HG02884 (cell line): ENCODE measurements at regions not wholly inside any gene's neighbourhood (a gene's known extent, or its start where the extent isn't known, plus 50 kb on each side); places are given as distances from the start of the nearest gene placed in this dataset.

Source experiments
- ATAC-seq: cut with Tn5 transposase; IDR thresholded peaks from one replicate; pipeline ENCODE4 v1.9.1; 2021; ENCODE audit warnings: mild to moderate bottlenecking, moderate library complexity; ENCODE audit not compliant: unreplicated experiment

DNA sequence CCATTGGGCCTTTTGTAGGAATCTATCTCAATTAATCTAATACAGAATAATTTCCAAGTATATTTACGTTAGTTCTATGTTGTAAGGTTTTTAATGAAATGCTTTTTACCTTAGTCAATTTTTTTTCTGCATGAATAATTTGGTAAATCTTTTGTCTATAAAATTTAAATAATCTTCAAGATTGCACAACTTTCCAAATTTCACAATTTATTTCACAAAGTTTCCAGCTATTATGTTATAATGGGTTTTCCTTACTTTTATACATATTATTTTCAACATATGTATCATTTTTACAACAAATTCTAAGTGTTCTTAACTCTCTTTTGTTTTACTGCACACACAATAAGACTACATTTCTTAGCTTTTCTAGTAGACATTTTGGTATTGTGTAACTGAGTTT is 470.7 kb downstream of the ETV1 start:
- no peak for ATAC-seq

- no peak for ATAC-seq
Observed at GRCh38 chr7:13524076-13524475, 465.4 kb downstream of the ETV1 start.

- ATAC-seq, result no peak
Observed at GRCh38 chr7:13532028-13532753, 457.3 kb downstream of the ETV1 start.

GRCh38 chr7:13538669-13539068 is 450.8 kb downstream of the ETV1 start:
- no peak for ATAC-seq

GRCh38 chr7:13540429-13540828 is 449.0 kb downstream of the ETV1 start:
- ATAC-seq, result no peak

DNA sequence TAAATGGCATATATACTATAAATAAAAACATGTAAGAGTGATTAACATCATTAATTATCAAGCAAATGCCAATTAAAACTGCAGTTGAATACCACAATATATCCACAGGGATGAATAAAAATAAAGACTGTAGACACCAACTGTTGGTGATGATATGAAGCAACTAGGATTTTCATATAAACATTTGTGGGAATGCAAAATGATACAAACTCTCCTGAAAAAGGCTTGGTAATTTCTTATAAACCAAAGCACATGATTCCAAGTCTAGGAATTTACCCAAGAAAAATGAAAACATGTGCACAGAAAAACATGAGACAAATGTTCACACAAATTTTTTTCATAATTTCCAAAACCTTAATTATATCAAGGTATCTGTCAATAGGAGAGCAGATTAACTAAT is 448.1 kb downstream of the ETV1 start:
- ATAC-seq, result no peak

GRCh38 chr7:13542451-13542850 is 447.0 kb downstream of the ETV1 start:
- no peak for ATAC-seq

- ATAC-seq, result no peak
Observed at GRCh38 chr7:13551503-13551902, 438.0 kb downstream of the ETV1 start.

GRCh38 chr7:13560441-13560840 is 429.0 kb downstream of the ETV1 start:
- ATAC-seq, result no peak

DNA sequence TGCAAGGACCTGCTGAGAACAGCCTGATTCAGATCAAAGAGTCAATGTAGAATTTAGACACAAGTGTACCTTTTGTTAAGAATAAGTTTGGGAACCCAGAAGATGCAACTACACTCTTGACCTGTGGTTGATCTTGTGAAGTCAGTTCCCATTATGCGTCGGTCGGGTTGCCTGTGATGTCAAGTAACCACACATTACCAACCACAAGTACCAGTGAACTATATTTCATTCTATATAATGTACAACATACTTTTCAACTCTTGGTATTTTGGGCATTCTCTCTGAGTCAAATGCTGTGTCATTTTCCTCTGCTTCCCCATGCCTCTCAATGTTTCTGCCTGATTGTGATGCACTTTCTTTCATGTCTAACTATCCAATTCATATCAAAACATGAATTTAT is 426.2 kb downstream of the ETV1 start:
- no peak for ATAC-seq

DNA sequence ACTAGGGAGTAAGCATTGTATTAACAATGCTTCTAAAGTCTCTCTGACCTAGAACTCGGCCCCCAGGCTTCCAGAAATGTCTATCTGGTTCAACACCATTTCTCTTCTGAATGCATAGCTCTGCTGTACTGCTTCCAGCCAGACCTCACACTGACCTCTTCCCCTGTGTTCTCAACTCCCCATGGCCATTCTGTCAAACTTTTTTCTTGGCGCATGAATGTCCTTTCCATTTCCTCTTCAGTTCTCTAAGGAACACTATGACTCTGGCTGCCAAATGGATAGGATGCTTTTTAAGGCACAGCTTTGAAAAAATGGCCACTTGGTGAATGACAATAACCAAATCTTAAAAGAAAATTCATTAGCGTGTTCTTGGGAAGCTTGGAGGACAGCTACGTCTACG is 425.8 kb downstream of the ETV1 start:
- ATAC-seq, result no peak

DNA sequence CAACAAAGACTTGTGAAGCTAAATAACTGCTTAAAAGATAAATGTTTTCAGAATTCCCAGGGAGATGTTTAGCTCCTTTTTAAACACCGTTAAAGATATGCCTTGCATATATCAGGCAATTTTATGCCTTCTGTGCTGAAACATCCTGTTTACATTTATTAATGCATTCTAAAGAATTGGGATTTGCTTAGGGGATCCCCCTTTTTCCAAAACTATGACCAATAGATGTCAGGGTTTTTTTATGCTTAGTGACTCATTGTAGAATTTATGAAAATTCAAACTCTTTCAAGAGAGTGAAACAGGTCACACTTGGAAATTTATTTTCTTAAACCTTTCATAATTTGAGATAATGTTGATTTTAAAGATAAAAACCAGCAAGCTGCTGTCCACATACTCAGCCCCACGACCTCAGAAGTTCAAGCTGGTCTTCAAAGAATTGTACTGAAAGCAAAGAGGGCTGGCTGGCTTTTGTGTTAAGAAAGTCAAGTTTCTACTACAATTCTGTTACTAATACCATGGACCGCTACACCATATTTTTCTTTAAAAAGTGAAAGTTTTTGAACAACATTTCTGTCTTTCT is 411.8 kb downstream of the ETV1 start:
- ATAC-seq, result no peak

DNA sequence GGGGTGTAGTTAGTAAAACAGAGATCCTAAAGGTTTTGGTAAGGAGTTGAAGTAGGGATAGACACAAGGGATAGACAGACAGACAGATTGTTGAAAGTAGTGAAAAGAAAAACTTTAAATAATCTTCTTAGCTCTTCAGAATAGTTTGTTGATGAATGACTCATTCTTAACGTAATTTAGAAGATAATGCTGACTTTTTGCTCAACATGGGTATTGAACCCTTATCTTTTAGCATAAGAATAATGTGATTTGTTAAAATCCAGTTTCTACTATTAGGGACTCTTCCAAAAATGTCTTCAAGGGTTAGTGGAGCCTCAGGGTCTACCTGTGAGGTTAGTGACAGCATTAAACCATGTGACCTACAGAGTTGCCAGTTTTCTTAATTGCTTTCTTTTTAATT is 411.2 kb downstream of the ETV1 start:
- no peak for ATAC-seq

GRCh38 chr7:13581097-13581496 is 408.4 kb downstream of the ETV1 start:
- ATAC-seq, result no peak

DNA sequence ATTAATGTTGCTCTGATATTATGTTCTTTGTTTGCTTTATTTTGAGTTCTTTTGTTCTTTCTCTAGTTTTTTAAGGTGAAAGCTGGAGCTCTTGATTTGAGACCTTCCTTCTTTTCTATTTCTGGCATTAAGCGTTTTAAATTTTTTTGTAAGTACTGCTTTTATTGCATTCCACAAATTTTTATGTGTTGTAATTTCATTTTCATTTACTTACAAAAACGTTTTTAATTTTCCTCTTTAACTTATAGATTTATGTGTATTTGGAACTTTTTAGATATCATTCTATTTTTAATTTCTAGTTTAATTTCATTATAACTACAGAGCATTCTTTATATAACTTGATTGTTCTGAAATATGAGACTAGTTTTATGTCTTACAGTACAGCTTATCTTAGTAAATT is 395.6 kb downstream of the ETV1 start:
- no peak for ATAC-seq

DNA sequence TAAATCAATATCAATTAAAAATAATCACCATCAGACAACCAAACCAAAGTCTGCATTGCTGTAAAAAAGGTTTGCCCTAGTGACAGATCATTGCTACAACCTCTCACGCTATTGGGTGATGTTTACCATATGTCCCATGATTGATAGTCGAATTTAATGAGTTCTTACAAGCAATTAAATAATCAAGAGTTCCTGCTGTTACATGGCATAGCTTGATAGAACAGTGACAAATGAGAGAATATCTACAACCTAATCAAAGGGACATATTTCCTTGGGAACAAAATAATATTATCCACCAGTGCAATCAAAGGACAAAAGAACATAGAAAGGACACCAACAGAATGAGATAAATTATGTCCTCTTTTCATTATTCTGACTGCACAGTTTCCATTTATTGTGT is 387.4 kb downstream of the ETV1 start:
- no peak for ATAC-seq

GRCh38 chr7:13603016-13603415 is 386.4 kb downstream of the ETV1 start:
- ATAC-seq, result no peak

GRCh38 chr7:13603661-13604060 is 385.8 kb downstream of the ETV1 start:
- no peak for ATAC-seq

DNA sequence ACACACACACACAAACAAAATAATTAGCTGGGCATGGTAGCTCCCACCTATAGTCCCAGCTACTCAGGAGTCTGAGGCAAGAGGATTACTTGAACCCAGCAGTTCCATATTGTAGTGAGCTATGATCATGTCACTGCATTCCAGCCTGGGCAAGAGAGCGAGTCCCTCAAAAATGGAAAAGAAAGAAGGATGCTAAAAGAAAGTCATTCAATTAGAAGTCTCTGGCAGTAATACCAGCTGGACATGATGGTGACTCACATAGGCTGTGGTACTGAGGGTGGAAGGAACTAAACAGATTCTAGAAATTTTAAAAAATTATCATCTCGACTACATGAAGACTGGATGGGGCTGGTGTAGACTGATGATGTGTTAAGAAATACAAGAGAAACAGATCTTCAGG is 385.3 kb downstream of the ETV1 start:
- no peak for ATAC-seq

DNA sequence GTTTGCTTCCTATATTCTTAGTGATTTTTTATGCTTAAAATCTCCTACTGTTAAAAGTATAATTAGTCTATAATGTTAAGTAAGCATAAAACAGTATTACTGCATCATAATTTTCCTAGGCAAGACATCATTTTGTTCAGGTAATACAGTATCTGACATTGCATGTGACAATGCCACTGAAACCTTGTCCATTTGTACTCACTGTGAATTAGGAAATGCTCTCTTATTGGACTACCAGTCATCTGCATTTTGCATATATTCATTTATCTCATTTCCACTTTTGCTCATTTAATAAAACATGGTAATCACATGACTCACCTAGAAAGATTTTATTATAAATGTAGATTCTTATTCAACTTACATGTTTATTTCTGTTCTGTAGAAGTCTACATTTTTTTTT is 379.1 kb downstream of the ETV1 start:
- ATAC-seq, result no peak

- no peak for ATAC-seq
Observed at GRCh38 chr7:13615679-13616078, 373.8 kb downstream of the ETV1 start.

GRCh38 chr7:13627455-13627854 is 362.0 kb downstream of the ETV1 start:
- ATAC-seq, result no peak
